GM12878 (cell line): ENCODE measurements at regions not wholly inside any gene's neighbourhood (a gene's known extent, or its start where the extent isn't known, plus 50 kb on each side); places are given as distances from the start of the nearest gene placed in this dataset.

Experiments used
- ATAC-seq: fragments of 200-7000 bp; cut with Tn5 transposase; 3 replicates; pipeline ENCODE4 v1.9.1; 2020; ENCODE audit warnings: mild to moderate bottlenecking, moderate library complexity
- BruUV-seq: library from RNA; stranded (reverse); fragments of 400-500 nt; replicated peaks from 2 replicates; lab custom pipeline; 2021; lab: Mats Ljungman, UMichigan
- CTCF ChIA-PET: fragments of 300-600 bp; sonication (Branson Sonifier 250); formaldehyde crosslinking; extraction: SDS; loops from one replicate; lab custom pipeline; 2021; ENCODE audit warnings: inconsistent platforms; lab: Yijun Ruan, JAX
- POLR2A ChIA-PET: fragments of 350-600 bp; formaldehyde crosslinking; extraction: SDS; loops from one replicate; lab custom pipeline; 2021; ENCODE audit warnings: inconsistent platforms; lab: Charles Lee
- RAD21 ChIA-PET: fragments of 300-600 bp; sonication (Branson Sonifier 250); formaldehyde crosslinking; loops from one replicate; lab custom pipeline; 2023; ENCODE audit warnings: antibody characterized with exemption; ENCODE audit not compliant: unreplicated experiment; lab: Charles Lee
- SMC1A ChIA-PET: fragments of 300-600 bp; sonication (Branson Sonifier 250); formaldehyde crosslinking; loops from one replicate; lab custom pipeline; 2023; ENCODE audit not compliant: unreplicated experiment, uncharacterized antibody; lab: Charles Lee
- DNase-seq: peaks from one replicate; pipeline ENCODE4 v3.0.0-alpha.2; 2011; ENCODE audit warnings: low read depth, low spot score
- FAIRE-seq: peaks from 3 replicates; lab custom pipeline; 2011; peaks lifted over from hg19 to GRCh38; lab: Jason Lieb, UNC
- H2AFZ ChIP-seq: 2 replicates; pipeline ENCODE4 v1.6.0; 2011; ENCODE audit warnings: low read depth, low read length, control low read depth; ENCODE audit not compliant: control insufficient read depth
- H3K27ac ChIP-seq: 2 replicates; pipeline ENCODE4 v1.5.1; 2011; ENCODE audit warnings: control low read depth; ENCODE audit not compliant: control insufficient read depth, insufficient read depth
- H3K27me3 ChIP-seq, 2 experiments: replicated peaks in 1 of 2; 2 replicates each; pipeline versions ENCODE4 v1.6.0 to v1.6.1; 2011; ENCODE audit warnings: low read length in 1 of 2; ENCODE audit not compliant: control insufficient read depth in 2 of 2, insufficient read depth in 2 of 2
- H3K36me3 ChIP-seq, 2 experiments: 2 replicates each; pipeline ENCODE4 v1.5.1; 2011; ENCODE audit warnings: low read length in 1 of 2; ENCODE audit not compliant: control insufficient read depth in 2 of 2, insufficient read depth in 2 of 2
- H3K4me1 ChIP-seq: 2 replicates; pipeline ENCODE4 v1.6.1; 2011; ENCODE audit warnings: mild to moderate bottlenecking, low read length, moderate library complexity, mixed read lengths; ENCODE audit not compliant: control insufficient read depth, insufficient read depth
- H3K4me2 ChIP-seq: 2 replicates; pipeline ENCODE4 v1.6.0; 2011; ENCODE audit warnings: control low read depth; ENCODE audit not compliant: control insufficient read depth, insufficient read depth
- H3K4me3 ChIP-seq: fragments of 200-600 bp; sonication (generic); 2 replicates; pipeline ENCODE4 v1.5.1; 2016
- H3K79me2 ChIP-seq: 2 replicates; pipeline ENCODE4 v1.6.0; 2011; ENCODE audit warnings: low read length; ENCODE audit not compliant: control insufficient read depth, insufficient read depth
- H3K9ac ChIP-seq: 2 replicates; pipeline ENCODE4 v1.8.0; 2011; ENCODE audit warnings: low read length, control low read depth, mixed read lengths; ENCODE audit not compliant: control insufficient read depth, insufficient read depth
- H3K9me3 ChIP-seq: replicated peaks from 3 replicates; pipeline ENCODE4 v1.5.1; 2011; ENCODE audit warnings: mild to moderate bottlenecking, low read length; ENCODE audit not compliant: control insufficient read depth, insufficient read depth
- H4K20me1 ChIP-seq: 2 replicates; pipeline ENCODE4 v1.6.0; 2011; ENCODE audit not compliant: control insufficient read depth, insufficient read depth
- BRCA1 ChIP-seq: IDR thresholded peaks from 2 replicates; pipeline ENCODE4 v1.6.1; 2011; ENCODE audit warnings: low read depth, low read length, improper control_type of control experiment
- NRF1 ChIP-seq: conservative IDR thresholded peaks from 2 replicates; pipeline ENCODE4 v1.6.1; 2011; ENCODE audit warnings: mild to moderate bottlenecking, low read depth, low read length, improper control_type of control experiment
- POLR2AphosphoS5 ChIP-seq: IDR thresholded peaks from 2 replicates; pipeline ENCODE4 v1.6.1; 2011; ENCODE audit warnings: mild to moderate bottlenecking, low read length, inconsistent platforms
- RAD51 ChIP-seq: fragments of 450-650 bp; IDR thresholded peaks from 2 replicates; pipeline ENCODE4 v1.6.1; 2016; ENCODE audit warnings: moderate library complexity, mild to moderate bottlenecking, inconsistent platforms
- TCF3 ChIP-seq: IDR thresholded peaks from 2 replicates; pipeline ENCODE4 v1.6.1; 2012; ENCODE audit warnings: low read depth, mild to moderate bottlenecking, low read length, borderline replicate concordance; ENCODE audit not compliant: insufficient read depth
- ZNF384 ChIP-seq: IDR thresholded peaks from 2 replicates; pipeline ENCODE4 v1.6.1; 2012; ENCODE audit warnings: low read depth, mild to moderate bottlenecking, low read length, improper control_type of control experiment, borderline replicate concordance
- WGBS: methylation state at CpG from one replicate; pipeline ENCODE4 v1.1.6; 2016; ENCODE audit warnings: low lambda C conversion rate; ENCODE audit not compliant: insufficient replicate concordance, insufficient coverage; ENCODE audit errors: missing lambda C conversion rate; 5-methylcytosine and 5-hydroxymethylcytosine counted together
- in situ Hi-C: fragments of 300-500 bp; cut with MboI; formaldehyde crosslinking; loops from 9 replicates; pipeline ENCODE4 v1.14.3; 2018; ENCODE audit warnings: mixed read lengths
- intact Hi-C: fragments of 100-400 bp; cut with micrococcal nuclease; formaldehyde crosslinking; loops from one replicate; pipeline ENCODE4 v1.14.2; 2022; ENCODE audit not compliant: unreplicated experiment
- TF ChIP-seq, protein P1 (sequence below): fragments of 450-650 bp; IDR thresholded peaks from 2 replicates; pipeline ENCODE4 v1.6.1; 2018; ENCODE audit warnings: borderline replicate concordance, mild to moderate bottlenecking; ENCODE audit not compliant: partially characterized antibody

DNA sequence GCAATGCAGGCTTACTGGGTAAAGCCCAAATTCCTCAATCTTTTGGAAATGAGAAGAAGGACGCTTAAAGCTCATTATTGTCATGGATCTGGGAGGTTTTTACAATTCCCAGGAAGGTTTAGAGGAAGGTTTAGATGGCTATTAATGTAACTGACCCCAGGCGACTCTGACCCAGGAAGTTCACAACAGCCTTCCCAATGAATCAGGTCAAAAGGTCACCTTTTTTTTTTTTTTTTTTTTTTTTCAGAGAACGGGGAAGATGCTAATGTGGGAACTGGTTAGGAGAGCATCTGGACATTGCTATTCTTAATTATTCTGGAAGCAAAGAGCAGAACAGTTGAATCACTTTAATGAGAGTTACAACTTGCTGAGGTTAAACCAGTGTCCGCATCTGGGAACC lies 149.9 kb upstream of the ITGB1 start:
- Histone ChIP-seq H3K9ac (no peak overlapping the region), H3K27me3 (peaks cover 0 to 2% of the 10 kb centered on the region in 2 experiments; a peak in 1 of 4 replicates), H3K4me1 (no peaks in the 10 kb centered on the region), H2AFZ (no peak overlapping the region), H3K79me2 (no peaks in the 10 kb centered on the region), H3K9me3 (no peaks in the 10 kb centered on the region; the same call in 2 of the 3 replicates), H3K4me3 (no peak overlapping the region), H3K36me3 (no peaks in the 10 kb centered on the region), H4K20me1 (no peaks in the 10 kb centered on the region), H3K27ac (no peak overlapping the region), H3K4me2 (no peak overlapping the region)
- POLR2A ChIA-PET, result no interaction called here
- in situ Hi-C loops (no loop called here), intact Hi-C loops (no loop called here)
- no TSS peak for BruUV-seq
- no peak for FAIRE-seq
- ATAC-seq, result no peak
- TF ChIP-seq BRCA1 (no peak), ZNF384 (no peak), RAD51 (no peak), NRF1 (no peak), POLR2AphosphoS5 (no peak), TCF3 (no peak)
- TF ChIP-seq, protein P1, sequence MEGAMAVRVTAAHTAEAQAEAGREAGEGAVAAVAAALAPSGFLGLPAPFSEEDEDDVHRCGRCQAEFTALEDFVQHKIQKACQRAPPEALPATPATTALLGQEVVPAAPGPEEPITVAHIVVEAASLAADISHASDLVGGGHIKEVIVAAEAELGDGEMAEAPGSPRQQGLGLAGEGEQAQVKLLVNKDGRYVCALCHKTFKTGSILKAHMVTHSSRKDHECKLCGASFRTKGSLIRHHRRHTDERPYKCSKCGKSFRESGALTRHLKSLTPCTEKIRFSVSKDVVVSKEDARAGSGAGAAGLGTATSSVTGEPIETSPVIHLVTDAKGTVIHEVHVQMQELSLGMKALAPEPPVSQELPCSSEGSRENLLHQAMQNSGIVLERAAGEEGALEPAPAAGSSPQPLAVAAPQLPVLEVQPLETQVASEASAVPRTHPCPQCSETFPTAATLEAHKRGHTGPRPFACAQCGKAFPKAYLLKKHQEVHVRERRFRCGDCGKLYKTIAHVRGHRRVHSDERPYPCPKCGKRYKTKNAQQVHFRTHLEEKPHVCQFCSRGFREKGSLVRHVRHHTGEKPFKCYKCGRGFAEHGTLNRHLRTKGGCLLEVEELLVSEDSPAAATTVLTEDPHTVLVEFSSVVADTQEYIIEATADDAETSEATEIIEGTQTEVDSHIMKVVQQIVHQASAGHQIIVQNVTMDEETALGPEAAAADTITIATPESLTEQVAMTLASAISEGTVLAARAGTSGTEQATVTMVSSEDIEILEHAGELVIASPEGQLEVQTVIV, result no peak
- SMC1A ChIA-PET, result interaction anchor here (0.6 to 2.2 kb wide), 2 partner anchors 12 to 378 kb away, joined by 3 to 5 read pairs; no protein-coding TSS in a partner anchor
- RAD21 ChIA-PET, result no interaction called here
- CTCF ChIA-PET, result no interaction called here
- no peak for DNase-seq
- 31% methylated on average over 4 of the region's 4 CpGs for WGBS
